Astrocyte of the spinal cord (primary cell): ENCODE measurements at regions not wholly inside any gene's neighbourhood (a gene's known extent, or its start where the extent isn't known, plus 50 kb on each side); places are given as distances from the start of the nearest gene placed in this dataset.

Experiments used
- DNase-seq: peaks from one replicate; pipeline ENCODE4 v3.0.0; 2011; ENCODE audit warnings: low read depth, low spot score
- H3K4me3 ChIP-seq: 2 replicates; pipeline ENCODE4 v1.5.1; 2011; ENCODE audit warnings: low read depth, mild to moderate bottlenecking, low read length, moderate library complexity
- CTCF ChIP-seq: IDR thresholded peaks from 2 replicates; pipeline ENCODE4 v1.5.1; 2012; ENCODE audit warnings: low read depth, mild to moderate bottlenecking, low read length, inconsistent platforms
- in situ Hi-C: cut with HindIII; loops from 2 replicates; pipeline ENCODE4 v1.10.0; 2017; ENCODE audit warnings: low sequenced_read_pairs

DNA sequence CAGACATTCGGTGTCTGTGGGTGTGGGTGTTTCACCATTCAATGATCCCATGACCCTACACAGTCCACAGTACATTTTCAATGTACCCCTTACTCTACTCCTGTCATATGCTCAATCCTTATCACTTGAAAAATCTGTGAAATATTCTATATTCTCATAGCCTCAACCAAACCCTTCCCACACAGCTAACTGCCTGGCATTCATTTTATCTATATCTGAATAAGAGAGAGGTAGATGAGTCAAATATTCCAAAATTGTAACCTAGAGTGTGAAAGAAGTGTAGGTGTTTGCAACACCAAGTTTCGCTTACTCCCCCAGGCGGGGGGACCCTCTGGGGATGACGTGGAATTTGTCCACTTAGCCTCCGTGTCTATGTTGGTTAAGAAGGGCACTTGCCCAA is 354.8 kb downstream of the ETS1 start:
- no peak for DNase-seq
- TF ChIP-seq CTCF, result no peak
- in situ Hi-C loops, result no loop called here
- H3K4me3 ChIP-seq, result no peak overlapping the region

DNA sequence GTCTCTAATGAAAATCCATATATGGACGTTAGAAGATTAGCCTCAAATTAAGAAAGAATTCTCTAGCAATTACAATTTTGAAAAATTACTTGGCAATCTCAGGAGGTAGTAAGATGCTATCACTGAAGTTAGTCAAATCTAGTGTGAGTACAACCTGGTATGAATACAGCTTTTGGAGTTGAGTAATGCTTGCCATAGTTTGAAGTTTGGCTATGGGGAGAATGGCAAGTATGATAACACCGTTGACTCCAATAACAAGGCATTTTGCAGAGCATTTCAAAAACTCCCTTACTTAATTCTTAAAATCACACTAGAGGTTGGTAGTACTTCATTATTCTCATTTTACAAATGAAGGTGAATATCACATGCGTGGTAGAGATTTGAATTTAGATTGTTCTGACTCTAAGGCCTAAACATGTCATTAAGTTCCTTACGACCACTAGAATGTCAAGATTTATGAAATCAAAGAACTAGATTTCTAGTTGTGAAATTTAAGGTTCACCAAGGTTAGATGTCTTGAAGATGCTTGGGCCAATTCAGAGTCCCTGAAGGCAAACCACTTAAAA is 355.4 kb downstream of the ETS1 start:
- DNase-seq, result no peak
- H3K4me3 ChIP-seq, result no peak overlapping the region
- in situ Hi-C loops, result no loop called here
- TF ChIP-seq CTCF, result no peak

DNA sequence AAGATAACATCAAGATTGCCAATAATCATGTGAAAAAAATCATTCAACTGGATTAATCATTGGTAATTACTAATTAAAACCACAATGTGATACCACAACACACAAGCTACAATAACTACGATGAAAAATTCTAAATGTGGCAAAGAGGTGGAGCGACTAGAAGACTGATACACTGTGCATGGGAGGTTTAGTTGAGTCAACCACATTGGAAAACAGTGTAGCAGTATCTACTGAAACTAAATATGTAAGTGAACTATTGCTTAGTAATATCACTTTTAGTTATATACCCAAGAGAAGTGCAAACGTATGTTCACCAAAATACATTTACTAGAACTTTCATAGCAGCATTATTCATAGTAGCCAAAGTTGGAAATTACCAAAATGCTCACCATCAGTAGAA is 359.9 kb downstream of the ETS1 start:
- in situ Hi-C loops, result no loop called here
- no peak for DNase-seq
- H3K4me3 ChIP-seq, result no peak overlapping the region
- no peak for TF ChIP-seq CTCF

GRCh38 chr11:128226106-128226716 is 361.1 kb downstream of the ETS1 start:
- no peak overlapping the region for H3K4me3 ChIP-seq
- TF ChIP-seq CTCF, result no peak
- DNase-seq, result no peak
- in situ Hi-C loops, result no loop called here

- no peak for TF ChIP-seq CTCF
- in situ Hi-C loops, result no loop called here
- no peak overlapping the region for H3K4me3 ChIP-seq
- no peak for DNase-seq
These were observed 365.0 kb downstream of the ETS1 start for GRCh38 chr11:128222245-128222884.

- in situ Hi-C loops, result no loop called here
- DNase-seq, result no peak
- no peak overlapping the region for H3K4me3 ChIP-seq
- no peak for TF ChIP-seq CTCF
These were observed 367.6 kb downstream of the ETS1 start for GRCh38 chr11:128219731-128220120.
